ENCODE measurements at regions not wholly inside any gene's neighbourhood (a gene's known extent, or its start where the extent isn't known, plus 50 kb on each side); places are given as distances from the start of the nearest gene placed in this dataset.
"Not testable (repeated sequence)": the region's sequence is repeated elsewhere in the genome, so short reads cannot be mapped to it uniquely, and the experiment has no call there.

GRCh38 chr12:75705749-75706711 lies 194.6 kb upstream of the KRR1 start:
- no peak for DNase-seq (ENCODE audit: low read depth in 3 of 3)

DNA sequence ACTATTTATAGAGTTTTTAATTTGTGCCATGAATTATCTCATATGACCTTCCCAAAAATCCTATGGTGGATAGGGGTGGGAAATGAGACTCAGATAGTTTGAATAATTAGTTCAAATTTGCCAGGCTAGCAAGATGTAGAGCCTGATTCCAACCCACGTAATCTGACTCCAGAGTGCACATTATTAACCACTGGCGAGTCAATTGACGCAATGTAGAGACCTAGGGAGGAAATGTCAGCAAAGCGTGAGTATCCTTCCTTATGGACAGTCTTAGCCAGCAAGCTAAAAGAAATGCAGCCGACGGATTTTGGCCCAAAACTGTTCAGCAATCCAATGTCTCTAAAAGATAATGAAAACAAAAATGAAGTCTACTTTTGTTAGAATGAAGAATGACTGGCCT lies 193.3 kb upstream of the KRR1 start:
- DNase-seq (ENCODE audit: low read depth in 3 of 3), result no peak

DNA sequence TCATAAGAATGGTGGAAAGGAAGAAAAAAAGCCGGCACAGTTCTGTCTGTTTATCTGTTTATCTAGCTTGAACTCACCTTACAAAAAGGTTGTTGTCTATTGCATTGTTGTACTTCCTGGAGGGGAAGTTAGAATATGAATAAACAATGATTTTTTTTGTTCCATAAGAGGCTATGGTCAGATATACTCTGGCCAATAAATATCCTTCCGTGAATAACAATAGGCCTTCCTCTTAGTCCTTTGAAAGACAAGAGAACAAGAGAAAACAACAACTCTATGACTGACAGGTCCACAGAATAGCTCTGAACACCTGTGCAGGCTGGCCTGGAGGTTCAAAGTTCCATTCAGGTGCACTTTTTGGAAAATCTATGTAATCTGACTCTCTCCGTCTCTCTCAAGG lies 192.8 kb upstream of the KRR1 start:
- DNase-seq (ENCODE audit: low read depth in 3 of 3), result no peak

DNA sequence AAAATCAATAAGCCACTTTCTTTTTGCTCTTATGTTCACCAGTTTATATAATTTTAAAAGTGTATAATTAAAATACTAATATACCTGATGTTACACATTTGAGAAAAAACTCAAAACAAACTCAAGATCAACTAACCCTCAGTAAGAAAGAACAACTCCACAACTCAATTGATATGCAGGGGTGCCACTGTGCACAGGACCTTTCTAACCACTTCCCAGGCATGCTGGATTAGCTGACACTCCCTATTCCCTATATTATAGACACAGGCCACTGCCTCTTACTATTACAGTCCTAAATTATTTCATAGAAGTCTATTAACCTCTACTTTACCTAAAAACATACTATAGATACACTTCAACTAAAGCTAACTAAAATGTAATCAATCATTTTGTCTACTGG lies 191.7 kb upstream of the KRR1 start:
- DNase-seq (ENCODE audit: low read depth in 3 of 3), result no peak

- DNase-seq (ENCODE audit: low read depth in 3 of 3), result no peak
Observed at GRCh38 chr12:75702477-75703093, 191.2 kb upstream of the KRR1 start.

GRCh38 chr12:75701859-75702258 lies 190.4 kb upstream of the KRR1 start:
- DNase-seq (ENCODE audit: low read depth in 3 of 3), result no peak

- no peak for DNase-seq (ENCODE audit: low read depth in 3 of 3)
Observed at GRCh38 chr12:75699728-75700496, 188.5 kb upstream of the KRR1 start.

DNA sequence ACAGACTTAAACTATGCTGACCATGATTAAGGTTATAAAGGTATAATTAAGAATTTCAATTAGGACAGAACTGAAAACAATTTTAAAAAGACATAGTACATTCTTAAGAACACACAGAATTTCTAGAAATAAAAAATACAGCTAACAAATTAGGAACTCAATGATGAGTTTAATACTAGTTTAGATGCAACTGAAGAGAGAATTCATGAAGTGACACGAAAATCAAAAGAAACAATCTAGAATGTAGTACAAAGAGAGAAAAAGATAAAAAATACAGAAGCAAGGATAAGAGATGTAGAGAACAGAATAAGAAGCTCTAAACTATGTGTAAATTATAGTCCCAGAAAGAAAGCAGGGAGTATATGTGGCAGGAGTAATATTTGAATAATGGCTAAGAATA lies 187.8 kb upstream of the KRR1 start:
- no peak for DNase-seq (ENCODE audit: low read depth in 3 of 3)

DNA sequence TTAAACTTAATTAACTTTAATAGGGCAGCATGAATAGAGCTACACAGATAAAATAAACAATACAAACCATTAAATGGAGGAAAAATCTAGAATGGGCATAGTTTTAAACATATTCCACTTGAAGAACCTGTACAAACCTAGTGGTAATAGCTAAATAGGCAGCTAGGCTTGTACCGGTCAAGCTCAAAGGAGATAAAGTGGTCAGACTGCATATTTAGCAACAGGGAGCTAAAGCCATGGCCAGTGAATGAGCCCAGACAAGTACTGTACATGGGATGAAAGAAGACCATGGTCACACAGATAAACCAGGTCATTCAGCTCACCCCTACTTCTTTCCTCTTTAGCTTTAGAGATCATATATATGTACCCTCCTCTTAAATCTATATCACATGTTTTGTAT lies 186.6 kb upstream of the KRR1 start:
- DNase-seq (ENCODE audit: low read depth in 3 of 3), result no peak

- no peak for DNase-seq (ENCODE audit: low read depth in 3 of 3)
Observed at GRCh38 chr12:75695926-75696325, 184.5 kb upstream of the KRR1 start.

GRCh38 chr12:75694534-75695268 lies 183.3 kb upstream of the KRR1 start:
- DNase-seq (ENCODE audit: low read depth in 3 of 3), result no peak

GRCh38 chr12:75692876-75693275 lies 181.5 kb upstream of the KRR1 start:
- no peak for DNase-seq (ENCODE audit: low read depth in 3 of 3)

- no peak for DNase-seq (ENCODE audit: low read depth in 3 of 3)
Observed at GRCh38 chr12:75690296-75690955, 179.0 kb upstream of the KRR1 start.

DNA sequence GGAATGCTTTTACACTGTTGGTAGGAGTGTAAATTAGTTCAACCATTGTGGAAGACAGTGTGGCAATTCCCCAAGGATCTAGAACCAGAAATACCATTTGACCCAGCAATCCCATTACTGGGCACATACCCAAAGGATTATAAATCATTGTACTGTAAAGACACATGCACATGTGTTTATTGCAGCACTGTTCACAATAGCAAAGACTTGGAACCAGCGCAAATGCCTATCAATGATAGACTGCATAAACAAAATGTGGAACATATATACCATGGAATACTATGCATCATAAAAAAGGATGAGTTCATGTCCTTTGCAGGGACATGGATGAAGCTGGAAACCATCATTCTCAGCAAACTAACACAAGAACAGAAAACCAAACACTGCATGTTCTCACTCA lies 174.8 kb upstream of the KRR1 start:
- not testable (repeated sequence) for DNase-seq (ENCODE audit: low read depth in 3 of 3)

DNA sequence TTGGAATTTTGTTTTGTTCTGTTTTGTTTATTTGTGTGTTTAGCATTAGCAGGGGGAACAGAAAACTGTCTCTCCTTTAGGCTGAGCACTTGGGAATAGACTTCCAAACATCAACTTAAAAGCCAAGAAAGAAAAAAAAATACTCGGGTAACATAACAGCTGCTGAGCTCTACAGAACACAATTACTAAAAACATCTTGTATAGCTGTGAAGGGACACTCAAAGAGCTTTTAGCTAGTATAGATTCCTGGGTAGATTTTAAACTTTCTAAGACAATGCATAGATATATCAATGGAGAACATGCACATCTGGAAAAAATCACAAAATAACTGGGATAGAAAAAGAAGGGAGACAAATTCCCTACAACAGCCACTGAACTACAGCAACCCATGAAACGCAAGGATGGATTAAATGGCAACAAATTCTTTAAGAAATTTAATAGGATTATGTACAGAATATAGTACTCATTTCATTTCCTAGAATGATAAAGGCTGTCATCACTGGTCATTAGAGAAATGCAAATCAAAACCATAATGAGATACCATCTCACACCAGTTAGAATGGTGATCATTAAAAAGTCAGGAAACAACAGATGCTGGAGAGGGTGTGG lies 174.3 kb upstream of the KRR1 start:
- DNase-seq (ENCODE audit: low read depth in 3 of 3), result no peak

GRCh38 chr12:75684678-75685616 lies 173.5 kb upstream of the KRR1 start:
- no peak for DNase-seq (ENCODE audit: low read depth in 3 of 3)

GRCh38 chr12:75683995-75684586 lies 172.7 kb upstream of the KRR1 start:
- DNase-seq (ENCODE audit: low read depth in 3 of 3), result not testable (repeated sequence)

DNA sequence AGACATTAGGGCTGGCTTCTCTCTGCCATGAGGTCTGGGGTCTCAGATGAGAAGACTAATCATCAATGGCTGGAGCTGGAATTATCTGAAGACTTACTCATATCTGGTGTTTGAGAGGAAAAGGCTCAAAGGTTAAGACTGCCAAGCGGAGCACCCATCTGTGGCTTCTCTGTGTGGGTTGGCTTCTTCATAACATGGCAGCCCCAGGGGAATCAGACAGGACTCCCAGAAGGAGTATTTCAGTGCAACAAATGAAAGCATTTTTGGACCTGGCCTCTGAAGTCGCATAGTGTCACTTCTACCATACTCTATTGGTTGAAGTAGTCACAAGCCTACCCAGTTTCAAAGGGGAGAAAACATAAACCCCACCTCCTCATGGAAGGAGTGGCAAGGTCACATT lies 171.8 kb upstream of the KRR1 start:
- no peak for DNase-seq (ENCODE audit: low read depth in 3 of 3)

DNA sequence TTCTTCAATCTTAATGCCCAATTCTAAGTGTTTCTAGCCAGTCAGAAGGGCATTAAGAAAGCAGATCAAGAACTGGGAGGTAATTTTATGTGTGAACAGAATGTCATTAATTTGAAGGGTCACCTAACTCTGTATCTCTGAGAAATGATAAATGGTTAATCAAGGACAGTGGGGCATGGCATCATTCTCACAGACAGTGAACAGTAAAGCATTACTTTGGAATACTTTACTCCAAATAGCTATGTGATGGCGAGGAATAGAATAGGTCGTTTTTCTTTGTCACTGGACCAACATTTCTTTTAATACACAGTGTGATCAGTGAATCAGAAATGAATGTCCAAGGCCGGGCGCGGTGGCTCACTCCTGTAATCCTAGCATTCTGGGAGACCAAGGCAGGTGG lies 166.1 kb upstream of the KRR1 start:
- DNase-seq (ENCODE audit: low read depth in 3 of 3), result no peak

Measured in stimulated activated CD4-positive, alpha-beta T cell treated with anti-CD3 and anti-CD28 coated beads, TNF-alpha, amount 100 ng/mL, for 4 hours (primary cell).